VCaP (cell line): ENCODE measurements at regions not wholly inside any gene's neighbourhood (a gene's known extent, or its start where the extent isn't known, plus 50 kb on each side); places are given as distances from the start of the nearest gene placed in this dataset.

Experiments
- H3K27ac ChIP-seq: fragments of 450-650 bp; 2 replicates; pipeline ENCODE4 v1.5.1; 2017
- TF ChIP-seq, protein P1 (sequence below): fragments of 450-650 bp; conservative IDR thresholded peaks from 2 replicates; pipeline ENCODE4 v1.5.1; 2017; ENCODE audit warnings: mild to moderate bottlenecking, moderate library complexity

DNA sequence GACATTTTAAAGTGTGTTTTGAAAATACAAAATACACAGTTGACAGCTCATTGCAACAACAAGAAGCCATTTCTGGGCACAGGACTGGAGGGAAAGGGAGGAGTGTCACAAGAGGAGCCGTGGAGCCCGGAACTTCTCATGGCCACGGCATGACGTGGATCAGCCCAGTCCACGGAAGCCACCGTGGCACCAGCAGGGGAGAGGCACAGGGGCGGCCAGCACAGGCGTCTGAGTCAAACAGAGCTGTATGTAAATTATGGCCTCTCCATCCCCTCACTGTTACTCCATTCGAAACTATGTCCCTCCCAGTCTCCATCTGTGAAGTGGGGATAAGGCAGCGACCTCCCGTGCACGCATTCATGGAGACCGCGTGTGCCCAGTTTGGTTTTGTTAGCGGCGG, 165.6 kb upstream of the IRX2 start:
- no peak overlapping the region for H3K27ac ChIP-seq
- TF ChIP-seq, protein P1, sequence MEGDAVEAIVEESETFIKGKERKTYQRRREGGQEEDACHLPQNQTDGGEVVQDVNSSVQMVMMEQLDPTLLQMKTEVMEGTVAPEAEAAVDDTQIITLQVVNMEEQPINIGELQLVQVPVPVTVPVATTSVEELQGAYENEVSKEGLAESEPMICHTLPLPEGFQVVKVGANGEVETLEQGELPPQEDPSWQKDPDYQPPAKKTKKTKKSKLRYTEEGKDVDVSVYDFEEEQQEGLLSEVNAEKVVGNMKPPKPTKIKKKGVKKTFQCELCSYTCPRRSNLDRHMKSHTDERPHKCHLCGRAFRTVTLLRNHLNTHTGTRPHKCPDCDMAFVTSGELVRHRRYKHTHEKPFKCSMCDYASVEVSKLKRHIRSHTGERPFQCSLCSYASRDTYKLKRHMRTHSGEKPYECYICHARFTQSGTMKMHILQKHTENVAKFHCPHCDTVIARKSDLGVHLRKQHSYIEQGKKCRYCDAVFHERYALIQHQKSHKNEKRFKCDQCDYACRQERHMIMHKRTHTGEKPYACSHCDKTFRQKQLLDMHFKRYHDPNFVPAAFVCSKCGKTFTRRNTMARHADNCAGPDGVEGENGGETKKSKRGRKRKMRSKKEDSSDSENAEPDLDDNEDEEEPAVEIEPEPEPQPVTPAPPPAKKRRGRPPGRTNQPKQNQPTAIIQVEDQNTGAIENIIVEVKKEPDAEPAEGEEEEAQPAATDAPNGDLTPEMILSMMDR: no peak

DNA sequence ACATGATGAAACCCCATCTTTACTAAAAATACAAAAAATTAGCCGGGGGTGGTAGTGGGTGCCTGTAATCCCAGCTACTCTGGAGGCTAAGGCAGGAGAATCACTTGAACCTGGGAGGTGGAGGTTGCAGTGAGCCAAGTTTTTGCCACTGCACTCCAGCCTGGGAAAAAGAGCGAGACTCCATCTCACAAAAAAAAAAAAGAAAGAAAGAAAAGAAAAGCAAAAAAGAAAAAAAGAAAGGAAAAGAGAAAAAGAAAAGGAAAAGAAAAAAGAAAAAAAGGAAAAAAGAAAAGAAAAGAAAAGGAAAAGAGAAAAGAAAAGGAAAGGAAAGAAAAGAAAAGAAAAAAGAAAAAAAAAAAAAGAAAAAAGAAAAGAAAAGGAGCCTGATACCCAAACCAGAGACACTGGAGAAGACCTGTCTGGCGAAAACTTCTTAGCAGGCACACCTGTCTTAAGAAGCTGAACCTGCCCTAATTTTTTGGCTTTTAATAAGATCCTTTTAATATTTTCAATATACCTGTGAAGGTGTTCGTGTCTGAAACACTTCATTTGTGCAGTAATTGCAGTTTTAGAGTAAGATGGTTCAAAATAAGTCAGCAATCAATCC, 164.7 kb upstream of the IRX2 start:
- TF ChIP-seq, protein P1: no peak
- no peak overlapping the region for H3K27ac ChIP-seq

DNA sequence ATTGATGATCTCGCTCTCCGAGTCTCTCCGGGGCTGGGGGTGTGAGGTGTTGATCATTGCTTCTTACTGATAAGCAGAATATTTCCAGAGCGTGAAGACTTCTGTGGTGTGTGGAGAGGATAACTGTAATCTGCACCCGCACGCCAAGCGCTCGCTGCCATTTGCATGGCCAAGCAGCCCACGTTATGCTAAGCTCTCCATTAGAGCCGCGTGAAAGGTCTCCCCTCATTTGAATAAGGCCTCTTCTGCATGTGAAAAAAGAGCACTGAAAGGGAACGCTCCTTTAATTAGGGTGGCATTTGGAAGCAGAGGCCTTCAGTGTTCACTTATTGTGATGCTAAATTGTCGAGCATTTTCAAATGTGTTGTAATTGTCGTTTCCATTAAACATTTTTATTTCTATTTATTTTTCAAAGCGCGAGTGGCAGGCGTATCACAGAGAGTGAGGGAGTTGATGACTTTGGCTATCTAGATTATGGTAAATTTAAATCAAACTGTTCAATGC, 163.6 kb upstream of the IRX2 start:
- no peak overlapping the region for H3K27ac ChIP-seq
- TF ChIP-seq, protein P1: no peak

DNA sequence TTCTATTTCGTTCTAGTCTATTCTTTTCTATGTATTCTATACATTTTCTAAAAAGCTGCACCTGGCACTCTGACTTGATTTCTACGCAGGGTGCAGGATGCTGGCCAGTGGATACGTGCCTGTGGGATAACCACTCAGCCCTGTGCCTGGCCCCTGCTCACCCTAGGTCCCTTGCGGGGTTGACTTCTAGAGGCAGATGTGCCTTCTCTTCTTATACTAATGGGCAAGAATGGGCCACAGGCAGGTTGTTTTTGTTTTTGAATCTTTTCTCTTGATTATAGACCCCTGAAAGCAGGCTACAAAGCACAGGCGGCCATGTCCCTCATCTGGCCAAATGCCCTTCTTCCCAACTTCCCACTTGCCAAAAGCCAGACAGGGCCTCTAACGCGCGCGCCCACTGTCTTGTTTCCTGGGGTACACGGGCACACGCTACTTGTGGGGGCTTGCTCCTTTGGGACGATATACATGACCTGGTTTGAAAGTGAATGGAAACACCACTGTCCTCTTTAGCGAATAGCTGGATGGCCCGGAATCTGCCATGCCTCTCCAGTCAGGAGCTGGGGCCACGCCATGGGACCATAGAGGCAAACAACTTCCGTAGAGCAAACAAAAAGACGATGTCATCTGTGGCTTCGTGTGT, 162.7 kb upstream of the IRX2 start:
- H3K27ac ChIP-seq: no peak overlapping the region
- TF ChIP-seq, protein P1: no peak

DNA sequence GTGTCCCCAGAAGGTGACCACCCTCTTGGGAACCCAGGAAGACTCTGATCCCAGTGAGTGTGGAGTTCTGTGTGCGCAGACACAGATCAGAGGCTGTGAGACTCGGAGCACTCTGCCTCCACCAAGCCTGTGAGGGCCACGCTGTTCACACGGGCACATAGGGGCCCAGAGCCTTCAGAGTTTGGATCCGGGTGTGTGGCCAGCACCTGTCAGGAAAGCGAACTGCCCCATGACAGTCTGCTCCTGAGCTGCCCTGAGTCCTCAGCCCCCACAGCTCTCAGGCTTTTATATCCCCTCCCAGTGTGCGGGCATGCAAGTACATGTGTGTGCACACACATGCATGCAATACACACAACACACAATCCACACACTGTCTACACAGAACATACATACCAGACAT, 161.8 kb upstream of the IRX2 start:
- no peak overlapping the region for H3K27ac ChIP-seq

DNA sequence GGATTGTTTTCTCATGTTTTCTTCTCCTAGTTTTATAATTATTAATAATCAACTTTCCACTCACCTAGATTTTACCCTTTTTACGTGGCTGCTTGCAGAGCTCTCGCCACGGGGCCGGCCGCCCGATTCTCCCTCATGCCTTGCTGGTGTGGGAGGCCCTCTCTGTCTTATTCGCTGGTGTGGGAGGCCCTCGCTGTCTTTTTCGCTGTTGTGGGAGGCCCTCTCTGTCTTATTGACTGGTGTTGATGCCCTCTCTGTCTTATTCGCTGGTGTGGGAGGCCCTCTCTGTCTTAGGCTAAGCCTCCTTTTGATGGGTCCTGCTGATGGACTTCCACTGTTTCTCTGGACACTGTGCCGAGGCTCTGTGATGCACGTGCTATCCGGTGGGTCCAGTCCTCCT, 161.3 kb upstream of the IRX2 start:
- no peak overlapping the region for H3K27ac ChIP-seq
- TF ChIP-seq, protein P1: no peak

More for the DNA sequence above, 161.8 kb upstream of the IRX2 start:
- TF ChIP-seq, protein P1: no peak

DNA sequence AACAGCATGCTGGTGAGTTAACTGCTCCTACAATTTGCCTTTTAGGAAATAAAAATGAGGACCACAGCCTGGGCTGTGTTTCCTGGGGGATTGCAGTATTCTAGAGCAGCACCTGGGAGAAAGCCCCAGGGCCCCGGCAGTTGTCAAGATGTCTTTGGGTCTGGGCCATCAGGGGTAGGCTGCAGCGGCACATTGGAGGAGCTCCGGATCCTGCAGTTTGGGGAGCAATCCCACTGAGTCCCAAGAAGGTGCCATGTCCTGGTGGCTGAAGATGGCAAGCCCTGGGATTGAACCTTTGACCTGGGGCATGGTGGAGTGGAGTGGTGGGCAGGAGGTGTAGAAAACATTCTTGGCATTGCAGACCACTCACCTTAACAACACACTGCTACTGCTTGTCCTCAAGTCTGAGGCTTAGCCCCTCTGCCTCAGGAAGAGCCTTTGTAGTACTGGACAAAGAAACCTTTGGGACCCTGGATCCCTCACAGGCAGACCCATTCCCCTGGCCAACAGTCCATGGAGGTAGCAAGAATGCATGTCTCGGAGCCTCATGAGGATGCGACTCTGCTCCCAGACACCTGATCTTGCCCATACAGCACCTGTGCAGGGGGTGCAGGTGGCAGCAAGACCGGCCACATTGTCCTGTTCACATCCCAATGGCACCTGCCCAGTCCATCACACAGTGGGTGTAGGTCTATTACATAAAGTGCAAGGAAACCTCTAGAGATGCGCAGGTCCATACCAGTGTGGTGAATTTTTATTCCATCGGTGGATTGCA, 159.1 kb upstream of the IRX2 start:
- TF ChIP-seq, protein P1: no peak
- H3K27ac ChIP-seq: no peak overlapping the region
